ENCODE measurements at regions not wholly inside any gene's neighbourhood (a gene's known extent, or its start where the extent isn't known, plus 50 kb on each side); places are given as distances from the start of the nearest gene placed in this dataset.

DNA sequence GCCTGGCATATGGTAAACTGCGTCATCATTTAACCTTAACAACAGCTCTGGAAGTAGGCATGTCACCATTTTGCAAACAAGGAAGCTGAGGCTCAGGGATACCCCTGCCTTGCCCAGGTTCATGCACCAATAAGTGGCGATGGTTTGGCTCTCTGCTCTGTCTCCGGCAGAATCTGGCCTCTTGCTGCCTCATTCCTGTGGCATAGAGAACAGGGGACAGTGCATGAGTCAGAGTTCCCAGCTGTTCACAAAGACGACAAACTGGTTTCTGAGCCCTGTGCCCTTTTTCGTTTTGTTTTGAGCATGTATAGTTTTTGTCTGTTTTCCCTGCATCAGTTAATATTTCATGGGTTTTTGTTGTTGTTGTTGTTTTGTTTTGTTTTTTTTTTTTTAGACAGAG, 236.8 kb downstream of the OPA1 start:
- DNase-seq, result no peak

- no peak for DNase-seq
Observed at GRCh38 chr3:193830791-193831191, 237.8 kb downstream of the OPA1 start.

DNA sequence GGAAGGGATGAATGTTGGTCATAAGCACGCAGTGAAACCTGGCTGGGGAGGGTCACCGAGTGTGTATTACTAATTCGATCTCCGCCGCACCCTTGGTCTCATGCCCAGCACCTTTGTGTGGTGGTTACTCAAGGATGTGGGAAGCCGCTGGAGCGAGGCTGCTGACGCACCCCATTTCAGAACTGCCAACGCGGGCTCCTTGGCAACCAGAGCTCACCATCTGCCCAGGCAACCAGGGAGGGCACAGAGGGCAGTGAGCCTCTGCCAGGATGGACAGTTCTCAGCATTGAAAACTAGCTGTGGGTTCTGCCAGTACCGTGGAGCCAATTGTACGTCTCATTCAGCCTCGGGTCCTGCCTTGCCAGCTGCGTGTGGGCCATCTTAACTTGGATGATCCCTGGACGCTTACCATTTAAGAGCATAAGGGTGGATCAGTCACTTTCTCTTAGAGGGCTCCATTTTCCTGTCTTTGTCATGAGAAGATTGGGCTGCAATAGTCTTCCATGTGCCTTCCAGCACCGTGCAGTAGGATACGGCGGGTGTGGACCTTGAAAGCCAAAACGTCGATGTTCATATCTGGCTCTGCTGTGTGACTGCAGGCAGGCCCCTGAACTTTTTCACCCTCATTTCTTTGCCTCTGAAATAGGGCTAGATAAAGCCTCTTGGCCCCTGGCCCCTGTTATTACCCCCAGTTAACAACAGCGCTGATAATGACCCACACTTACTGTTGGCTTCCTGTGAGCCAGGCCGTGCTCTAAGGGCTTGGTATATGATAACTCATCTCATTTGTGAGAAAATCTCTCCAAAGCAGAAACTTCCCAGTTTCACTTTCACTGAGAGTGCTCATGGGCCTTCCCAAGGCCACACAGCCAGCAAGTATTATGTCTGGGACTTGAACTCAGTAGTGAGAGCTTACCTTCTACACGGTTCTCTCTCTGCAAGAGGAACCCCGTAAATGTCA, 238.8 kb downstream of the OPA1 start:
- no peak for DNase-seq

GRCh38 chr3:193832833-193833413, 239.9 kb downstream of the OPA1 start:
- DNase-seq, result no peak

DNA sequence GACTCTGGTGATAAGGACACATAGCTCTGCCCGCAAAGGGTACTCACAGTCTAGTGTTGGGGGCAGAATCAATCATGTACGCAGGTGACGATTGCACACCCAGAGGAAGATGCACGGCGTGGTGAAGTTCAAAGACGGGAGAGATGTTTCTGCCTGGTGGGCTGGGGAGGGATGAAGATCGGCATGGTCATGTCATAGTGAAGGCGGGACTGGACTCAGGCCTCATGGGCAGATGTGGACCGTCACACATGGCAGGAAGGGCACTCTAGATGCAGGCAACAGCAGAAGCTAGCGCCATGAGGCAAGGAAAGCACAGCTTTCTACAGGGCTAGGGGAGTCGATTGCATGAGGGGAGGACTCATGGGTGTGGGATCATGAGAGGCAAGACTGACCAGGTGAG, 240.6 kb downstream of the OPA1 start:
- DNase-seq, result no peak

DNA sequence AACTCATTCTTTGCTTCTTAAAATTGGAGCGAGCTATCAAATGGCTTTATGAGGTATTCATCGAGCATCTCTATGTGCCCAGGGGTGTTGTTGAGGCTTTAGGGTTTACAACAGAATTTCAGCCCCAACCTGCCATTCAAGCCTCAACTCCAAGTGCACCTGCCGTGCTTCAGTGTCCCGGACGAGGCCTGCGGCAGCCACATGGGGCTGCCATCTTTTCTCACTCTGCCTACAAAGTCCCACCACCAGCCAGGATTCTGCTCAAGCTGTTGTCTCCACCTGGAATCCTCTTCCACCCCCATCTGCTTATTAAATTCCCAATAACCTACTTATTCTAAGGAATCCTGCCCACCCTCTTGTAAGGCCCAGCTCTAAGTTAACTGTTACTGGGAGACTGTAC, 242.4 kb downstream of the OPA1 start:
- DNase-seq, result no peak

- DNase-seq, result no peak
Observed at GRCh38 chr3:193836511-193836910, 243.5 kb downstream of the OPA1 start.

DNA sequence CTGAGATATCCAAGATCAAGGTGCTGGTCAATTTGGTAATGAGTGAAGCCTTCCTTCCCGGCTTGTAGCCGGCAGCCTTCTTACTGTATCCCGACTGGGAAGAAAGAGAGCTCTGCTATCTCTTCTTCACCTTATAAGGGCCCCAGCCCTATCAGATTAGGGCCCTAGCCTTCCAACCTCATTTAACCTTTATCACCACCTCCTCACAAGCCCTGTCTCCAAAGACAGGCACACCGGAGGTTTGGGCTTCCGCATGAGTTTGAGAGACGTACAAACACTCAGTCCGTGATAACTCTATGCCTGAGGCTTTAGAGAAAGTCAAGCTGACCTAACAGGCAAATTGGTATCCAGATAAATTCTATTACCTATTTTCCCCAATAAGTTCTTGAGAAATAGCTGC, 243.9 kb downstream of the OPA1 start:
- DNase-seq, result no peak

- no peak for DNase-seq
Observed at GRCh38 chr3:193837347-193837827, 244.4 kb downstream of the OPA1 start.

GRCh38 chr3:193840111-193840641, 247.2 kb downstream of the OPA1 start:
- DNase-seq, result no peak

GRCh38 chr3:193841581-193841980, 248.6 kb downstream of the OPA1 start:
- no peak for DNase-seq

DNA sequence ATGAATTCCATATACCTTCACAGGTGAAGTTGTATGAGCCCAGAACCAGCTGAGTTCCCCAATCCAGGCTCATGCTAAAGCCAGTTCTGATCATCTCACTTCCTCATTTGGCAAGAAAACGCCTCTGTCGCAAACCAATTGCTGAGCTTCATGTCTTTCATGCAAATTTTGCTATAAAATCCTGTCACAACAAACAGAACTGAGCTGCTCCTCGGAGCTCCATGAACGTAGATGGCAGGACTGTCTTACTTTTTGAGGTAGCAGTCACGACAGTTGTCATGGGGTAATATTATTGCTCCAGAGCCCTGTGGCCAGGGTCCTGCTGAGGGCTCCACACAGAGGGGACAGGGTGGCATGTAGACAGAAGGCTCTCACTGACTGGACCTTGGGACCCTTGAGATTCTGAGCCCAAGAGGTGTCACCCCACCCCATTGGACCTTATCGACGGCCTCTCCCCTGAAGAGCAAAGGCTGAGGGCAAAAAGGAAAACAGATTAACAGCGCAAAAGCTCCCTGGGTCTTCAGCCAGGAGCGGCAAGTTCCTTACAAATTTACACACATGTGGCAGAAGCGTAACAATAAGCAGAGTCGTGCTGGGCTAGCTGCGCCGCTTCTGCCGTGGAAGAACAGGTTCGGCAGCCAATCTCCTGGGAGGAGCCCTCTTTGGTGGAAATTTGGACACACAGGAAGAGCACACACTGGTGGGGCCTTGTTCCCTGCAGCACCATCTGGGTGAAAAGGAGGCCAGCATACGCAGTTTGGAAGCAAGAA, 249.2 kb downstream of the OPA1 start:
- no peak for DNase-seq

- DNase-seq, result no peak
Observed at GRCh38 chr3:193842832-193843473, 249.9 kb downstream of the OPA1 start.

DNA sequence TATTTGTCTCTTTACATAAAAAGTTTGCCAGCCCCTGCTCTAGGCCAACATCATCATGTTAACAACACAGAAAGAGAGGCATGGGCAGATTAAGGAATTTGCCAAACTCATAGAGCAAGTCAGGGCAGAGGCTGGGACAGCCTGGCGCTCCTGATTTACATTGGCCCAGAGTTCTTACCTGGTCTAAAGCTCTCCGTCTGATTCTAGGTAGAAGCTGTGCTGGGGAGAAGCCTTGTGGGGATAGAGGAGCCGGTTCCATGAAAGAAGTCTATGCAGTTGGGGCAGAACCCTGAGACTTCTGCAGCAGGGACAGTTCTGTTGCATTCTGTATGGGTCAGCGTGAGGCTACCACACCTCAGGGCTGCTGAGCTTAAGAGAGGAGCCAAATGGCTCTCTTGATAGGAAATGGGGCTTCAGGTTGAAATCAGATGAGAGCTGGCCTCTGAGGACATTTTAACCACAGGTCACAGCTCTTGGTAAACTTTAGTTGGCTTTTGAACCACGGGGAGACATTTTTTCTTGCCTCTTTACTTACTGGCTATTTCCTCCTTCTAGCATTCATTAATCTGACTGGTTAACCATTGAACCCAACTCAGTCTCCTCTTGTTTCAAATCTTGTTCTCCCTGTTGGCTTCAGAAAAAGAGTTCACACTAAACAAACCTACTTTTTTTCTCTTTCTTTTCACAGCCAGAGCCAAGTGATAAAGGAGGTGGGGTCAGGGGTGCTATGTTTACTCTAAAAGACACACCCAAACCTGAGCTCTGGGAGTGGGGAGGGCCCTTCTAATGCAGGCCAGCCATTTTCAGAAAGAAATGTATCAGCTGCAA, 250.7 kb downstream of the OPA1 start:
- DNase-seq, result no peak

DNA sequence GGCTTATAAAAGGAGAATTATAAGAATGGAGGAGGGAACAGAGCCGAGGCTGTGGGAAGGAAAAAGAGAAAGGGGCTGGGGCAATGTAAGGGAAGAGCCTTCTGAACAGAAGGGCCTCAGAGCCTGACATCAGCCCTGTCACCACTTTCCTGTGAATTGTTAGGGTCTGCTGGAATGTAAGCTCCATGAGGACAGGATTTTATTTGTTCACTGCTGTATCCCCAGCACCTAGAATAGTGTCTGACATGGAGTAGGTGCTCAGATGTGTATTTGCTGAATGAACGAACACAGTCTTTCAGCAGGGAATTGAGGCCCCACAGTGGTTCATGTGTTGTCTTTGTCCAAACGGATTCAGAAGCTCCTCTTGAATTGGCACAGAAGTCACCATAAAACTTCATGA, 251.5 kb downstream of the OPA1 start:
- DNase-seq, result no peak

DNA sequence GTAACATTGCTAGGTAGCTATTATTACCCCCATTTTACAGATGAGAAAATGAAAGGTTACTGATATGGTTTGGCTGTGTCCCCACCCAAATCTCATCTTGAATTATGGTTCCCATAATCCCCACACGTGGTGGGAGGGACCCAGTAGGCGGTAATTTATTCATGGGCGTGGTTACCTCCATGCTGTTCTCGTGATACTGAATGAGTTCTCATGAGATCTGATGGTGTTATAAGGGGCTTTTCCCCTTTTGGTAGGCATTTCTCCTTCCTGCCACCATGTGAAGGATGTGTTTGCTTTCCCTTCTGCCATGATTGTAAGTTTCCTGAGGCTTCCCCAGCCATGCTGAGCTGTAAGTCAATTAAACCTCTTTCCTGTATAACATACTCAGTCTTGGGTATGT, 252.1 kb downstream of the OPA1 start:
- no peak for DNase-seq

- no peak for DNase-seq
Observed at GRCh38 chr3:193846569-193846968, 253.6 kb downstream of the OPA1 start.

DNA sequence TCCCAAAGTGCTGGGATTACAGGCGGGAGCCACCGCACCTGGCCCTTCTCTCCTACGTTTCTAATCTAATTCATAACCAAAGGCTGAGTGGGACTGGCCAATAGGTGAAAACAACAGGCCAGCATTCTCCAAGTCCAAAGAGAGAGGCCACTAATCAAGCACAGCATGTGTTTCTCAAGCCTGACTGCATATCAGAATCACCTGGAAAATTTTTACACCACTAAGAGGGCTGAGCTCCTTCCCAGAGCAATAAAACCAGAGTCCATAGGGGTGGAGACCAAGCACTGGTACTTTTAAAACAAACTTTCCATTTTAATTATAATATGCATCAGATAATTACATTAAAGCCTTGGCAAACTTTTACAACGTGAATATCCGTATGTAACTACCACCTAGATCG, 254.4 kb downstream of the OPA1 start:
- DNase-seq, result no peak

DNA sequence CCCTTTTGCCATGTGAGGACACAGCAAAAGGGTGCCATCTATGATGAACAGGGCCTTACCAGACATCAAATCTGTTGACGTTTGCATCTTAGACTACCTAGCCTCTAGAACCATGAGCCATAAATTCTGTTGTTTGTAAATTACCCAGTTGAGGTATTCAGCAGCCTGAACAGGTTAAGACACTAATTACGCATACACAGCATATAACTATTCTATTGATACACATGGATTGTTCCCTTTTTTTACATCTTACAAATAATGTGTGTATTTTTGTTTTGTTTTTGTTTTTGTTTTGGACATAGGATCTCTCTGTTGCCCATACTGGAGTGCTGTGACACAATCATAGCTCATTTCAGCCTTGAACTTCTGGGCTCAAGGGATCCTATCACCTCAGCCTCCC, 255.5 kb downstream of the OPA1 start:
- DNase-seq, result no peak

GRCh38 chr3:193850084-193850619, 257.1 kb downstream of the OPA1 start:
- DNase-seq, result no peak

GRCh38 chr3:193851428-193851847, 258.4 kb downstream of the OPA1 start:
- DNase-seq, result no peak

Data from activated CD4-positive, CD25-positive, alpha-beta regulatory T cell (primary cell).